H9 (cell line): ENCODE measurements at regions not wholly inside any gene's neighbourhood (a gene's known extent, or its start where the extent isn't known, plus 50 kb on each side); places are given as distances from the start of the nearest gene placed in this dataset.

Experiments used
- DNase-seq: peaks from one replicate; pipeline ENCODE4 v3.0.0-alpha.2; 2017
- H2AFZ ChIP-seq: one replicate; pipeline ENCODE4 v1.6.1; 2013; ENCODE audit warnings: mild to moderate bottlenecking, low read length, control low read depth, moderate library complexity
- H2AK5ac ChIP-seq: 2 replicates; pipeline ENCODE4 v1.6.1; 2013; ENCODE audit warnings: low read length, control low read depth, mixed read lengths; ENCODE audit not compliant: insufficient read length
- H2BK120ac ChIP-seq: one replicate; pipeline ENCODE4 v1.6.1; 2013; ENCODE audit warnings: low read depth, mild to moderate bottlenecking, low read length, control low read depth, inconsistent platforms; ENCODE audit not compliant: poor library complexity, severe bottlenecking
- H2BK12ac ChIP-seq: 2 replicates; pipeline ENCODE4 v1.6.1; 2013; ENCODE audit warnings: low read length, control low read depth, mixed read lengths, low read depth; ENCODE audit not compliant: insufficient read length
- H2BK15ac ChIP-seq: 2 replicates; pipeline ENCODE4 v1.6.1; 2013; ENCODE audit warnings: low read depth, low read length, control low read depth
- H2BK20ac ChIP-seq: one replicate; pipeline ENCODE4 v1.6.1; 2013; ENCODE audit warnings: low read depth, mild to moderate bottlenecking, low read length, control low read depth, inconsistent platforms; ENCODE audit not compliant: poor library complexity, severe bottlenecking
- H2BK5ac ChIP-seq: 2 replicates; pipeline ENCODE4 v1.6.1; 2013; ENCODE audit warnings: low read length, control low read depth, mixed read lengths; ENCODE audit not compliant: insufficient read length
- H3K14ac ChIP-seq: 2 replicates; pipeline ENCODE4 v1.6.1; 2013; ENCODE audit warnings: low read length, control low read depth; ENCODE audit not compliant: insufficient read depth
- H3K18ac ChIP-seq: 2 replicates; pipeline ENCODE4 v1.6.1; 2013; ENCODE audit warnings: low read depth, mild to moderate bottlenecking, mixed read lengths, low read length, control low read depth; ENCODE audit not compliant: insufficient read length
- H3K23ac ChIP-seq: 2 replicates; pipeline ENCODE4 v1.6.1; 2013; ENCODE audit warnings: low read length, control low read depth, mixed read lengths, low read depth; ENCODE audit not compliant: insufficient read length
- H3K23me2 ChIP-seq: 2 replicates; pipeline ENCODE4 v1.6.1; 2013; ENCODE audit warnings: low read depth, mild to moderate bottlenecking, mixed read lengths, low read length, control low read depth; ENCODE audit not compliant: insufficient read length, poor library complexity, severe bottlenecking
- H3K27ac ChIP-seq: 2 replicates; pipeline ENCODE4 v1.5.1; 2013; ENCODE audit warnings: low read length, control low read depth, mixed read lengths, low read depth; ENCODE audit not compliant: insufficient read length
- H3K27me3 ChIP-seq: 2 replicates; pipeline ENCODE4 v1.6.1; 2013; ENCODE audit warnings: low read length, control low read depth, inconsistent platforms; ENCODE audit not compliant: insufficient read depth
- H3K4ac ChIP-seq: 2 replicates; pipeline ENCODE4 v1.6.1; 2013; ENCODE audit warnings: low read depth, mild to moderate bottlenecking, control low read depth, inconsistent platforms, low read length, moderate library complexity
- H3K4me1 ChIP-seq: 2 replicates; pipeline ENCODE4 v1.6.1; 2013; ENCODE audit warnings: low read length, control low read depth, inconsistent platforms; ENCODE audit not compliant: insufficient read depth
- H3K4me2 ChIP-seq: 2 replicates; pipeline ENCODE4 v1.6.1; 2013; ENCODE audit warnings: low read length, control low read depth, mixed read lengths; ENCODE audit not compliant: insufficient read length, insufficient read depth
- H3K56ac ChIP-seq: 2 replicates; pipeline ENCODE4 v1.6.1; 2013; ENCODE audit warnings: low read depth, mild to moderate bottlenecking, mixed read lengths, low read length, control low read depth; ENCODE audit not compliant: insufficient read length
- H3K79me1 ChIP-seq: 2 replicates; pipeline ENCODE4 v1.6.1; 2013; ENCODE audit warnings: low read depth, mild to moderate bottlenecking, moderate library complexity, low read length, control low read depth, inconsistent platforms; ENCODE audit not compliant: insufficient read depth, poor library complexity, severe bottlenecking
- H3K79me2 ChIP-seq: 2 replicates; pipeline ENCODE4 v1.6.1; 2013; ENCODE audit warnings: low read length, control low read depth, inconsistent platforms; ENCODE audit not compliant: insufficient read depth
- H3K9ac ChIP-seq: 2 replicates; pipeline ENCODE4 v1.6.1; 2013; ENCODE audit warnings: low read length, control low read depth, mixed read lengths; ENCODE audit not compliant: insufficient read length; ENCODE audit errors: extremely low read depth
- H3K9me3 ChIP-seq: one replicate; pipeline ENCODE4 v1.6.1; 2013; ENCODE audit warnings: low read depth, low read length, inconsistent platforms; ENCODE audit not compliant: control insufficient read depth
- H3T11ph ChIP-seq: one replicate; pipeline ENCODE4 v1.6.1; 2013; ENCODE audit warnings: mild to moderate bottlenecking, low read length, control low read depth, inconsistent platforms
- H4K20me1 ChIP-seq: one replicate; pipeline ENCODE4 v1.6.1; 2013; ENCODE audit not compliant: control insufficient read depth, insufficient read length, insufficient read depth
- H4K5ac ChIP-seq: 2 replicates; pipeline ENCODE4 v1.6.1; 2013; ENCODE audit warnings: low read depth, mild to moderate bottlenecking, mixed read lengths, low read length, control low read depth; ENCODE audit not compliant: insufficient read length
- H4K8ac ChIP-seq: replicated peaks from 2 replicates; pipeline ENCODE4 v1.6.1; 2013; ENCODE audit warnings: low read length, control low read depth, mixed read lengths, low read depth; ENCODE audit not compliant: insufficient read length
- H4K91ac ChIP-seq: 2 replicates; pipeline ENCODE4 v1.6.1; 2013; ENCODE audit warnings: low read depth, mild to moderate bottlenecking, moderate library complexity, mixed read lengths, low read length, control low read depth; ENCODE audit not compliant: insufficient read length
- H3K27ac Mint-ChIP-seq, 3 experiments: 2 replicates in 2 of 3; 3 replicates in 1 of 3; pipeline ENCODE4 v1.8.0; 2020 to 2021; ENCODE audit warnings: mixed read lengths in 3 of 3, mild to moderate bottlenecking in 1 of 3, moderate library complexity in 1 of 3
- H3K27me3 Mint-ChIP-seq: 2 replicates; pipeline ENCODE4 v1.8.0; 2021; ENCODE audit warnings: low read depth, mild to moderate bottlenecking, moderate library complexity, mixed read lengths
- H3K36me3 Mint-ChIP-seq, 3 experiments: 2 replicates in 2 of 3; 3 replicates in 1 of 3; pipeline ENCODE4 v1.8.0; 2020 to 2021; ENCODE audit warnings: low read depth in 3 of 3, mixed read lengths in 3 of 3; ENCODE audit not compliant: insufficient read depth in 1 of 3
- H3K4me1 Mint-ChIP-seq, 2 experiments: 2 replicates each; pipeline ENCODE4 v1.8.0; 2020; ENCODE audit warnings: mixed read lengths in 2 of 2
- H3K4me3 Mint-ChIP-seq, 2 experiments: 2 replicates in 1 of 2; 3 replicates in 1 of 2; pipeline ENCODE4 v1.8.0; 2020 to 2021; ENCODE audit warnings: mild to moderate bottlenecking in 2 of 2, mixed read lengths in 2 of 2, moderate library complexity in 1 of 2
- H3K9me3 Mint-ChIP-seq, 2 experiments: 2 replicates in 1 of 2; 3 replicates in 1 of 2; pipeline ENCODE4 v1.8.0; 2020; ENCODE audit warnings: mild to moderate bottlenecking in 2 of 2, mixed read lengths in 2 of 2, moderate library complexity in 1 of 2
- CTCF ChIP-seq: fragments of 200-600 bp; sonication (generic); conservative IDR thresholded peaks from 3 replicates; pipeline ENCODE4 v1.8.0; 2021; ENCODE audit warnings: antibody characterized with exemption, mild to moderate bottlenecking

GRCh38 chr14:84581041-84581440, 948.9 kb upstream of the FLRT2 start:
- H2BK5ac ChIP-seq: no peak overlapping the region
- no peaks in the 10 kb centered on the region for H3K23me2 ChIP-seq
- H2BK12ac ChIP-seq: no peak overlapping the region
- no peak overlapping the region for H3K56ac ChIP-seq
- H4K20me1 ChIP-seq: no peaks in the 10 kb centered on the region
- no peak for DNase-seq
- no peaks in the 10 kb centered on the region for H3K79me1 ChIP-seq
- H3K36me3 Mint-ChIP-seq: no peaks in the 10 kb centered on the region; a peak in 1 of 7 replicates
- H3K9me3 ChIP-seq: no peaks in the 10 kb centered on the region
- no peak overlapping the region for H4K91ac ChIP-seq
- no peak overlapping the region for H3K23ac ChIP-seq
- H3K4me3 Mint-ChIP-seq: no peak overlapping the region
- TF ChIP-seq CTCF: no peak
- no peak overlapping the region for H2AK5ac ChIP-seq
- H3K9ac ChIP-seq: no peak overlapping the region
- no peaks in the 10 kb centered on the region for H3K27me3 Mint-ChIP-seq
- no peak overlapping the region for H3K4me2 ChIP-seq
- H4K5ac ChIP-seq: no peak overlapping the region
- no peak overlapping the region for H3K4ac ChIP-seq
- H3K27ac ChIP-seq: no peak overlapping the region
- no peak overlapping the region for H3K27ac Mint-ChIP-seq
- no peaks in the 10 kb centered on the region for H3K79me2 ChIP-seq
- H3K9me3 Mint-ChIP-seq: peaks cover under 1 to 2% of the 10 kb centered on the region in 2 experiments; a peak in 1 of 5 replicates
- H3T11ph ChIP-seq: no peak overlapping the region
- H3K18ac ChIP-seq: no peak overlapping the region
- H2BK15ac ChIP-seq: no peak overlapping the region
- H4K8ac ChIP-seq: no peak overlapping the region
- no peaks in the 10 kb centered on the region for H3K4me1 Mint-ChIP-seq
- H3K14ac ChIP-seq: no peak overlapping the region
- H2AFZ ChIP-seq: no peak overlapping the region
- no peaks in the 10 kb centered on the region for H3K27me3 ChIP-seq
- no peaks in the 10 kb centered on the region for H3K4me1 ChIP-seq
- no peak overlapping the region for H2BK20ac ChIP-seq
- no peak overlapping the region for H2BK120ac ChIP-seq
